Medulla oblongata (tissue), 1 donor: ENCODE measurements at regions not wholly inside any gene's neighbourhood (a gene's known extent, or its start where the extent isn't known, plus 50 kb on each side); places are given as distances from the start of the nearest gene placed in this dataset.
A peak's percentile ranks its signal among the peaks of the same experiment; 100 is the strongest.
"Not testable (repeated sequence)": the region's sequence is repeated elsewhere in the genome, so short reads cannot be mapped to it uniquely, and the experiment has no call there.

Experiments used
- DNase-seq: peaks from one replicate; pipeline ENCODE4 v3.0.0-alpha.2; 2015; ENCODE audit errors: extremely low spot score

- DNase-seq = no peak
These were observed 496.9 kb upstream of the STXBP6 start for GRCh38 chr14:25546826-25547225.

GRCh38 chr14:25537846-25538455, 488.0 kb upstream of the STXBP6 start:
- peak; percentile 75 for DNase-seq

- DNase-seq = no peak
These were observed 476.3 kb upstream of the STXBP6 start for GRCh38 chr14:25526290-25526689.

GRCh38 chr14:25522926-25523325, 473.0 kb upstream of the STXBP6 start:
- no peak for DNase-seq

GRCh38 chr14:25522116-25522515, 472.2 kb upstream of the STXBP6 start:
- no peak for DNase-seq

- DNase-seq = no peak
These were observed 471.7 kb upstream of the STXBP6 start for GRCh38 chr14:25521616-25522015.

GRCh38 chr14:25520821-25521220, 470.9 kb upstream of the STXBP6 start:
- DNase-seq = no peak

- DNase-seq = no peak
These were observed 468.4 kb upstream of the STXBP6 start for GRCh38 chr14:25518364-25518763.

- DNase-seq = no peak
These were observed 466.9 kb upstream of the STXBP6 start for GRCh38 chr14:25516838-25517237.

- DNase-seq = no peak
These were observed 458.9 kb upstream of the STXBP6 start for GRCh38 chr14:25508845-25509244.

- no peak for DNase-seq
These were observed 451.8 kb upstream of the STXBP6 start for GRCh38 chr14:25501749-25502148.

GRCh38 chr14:25488961-25489360, 439.0 kb upstream of the STXBP6 start:
- DNase-seq = no peak

- no peak for DNase-seq
These were observed 435.4 kb upstream of the STXBP6 start for GRCh38 chr14:25485381-25485780.

- no peak for DNase-seq
These were observed 435.0 kb upstream of the STXBP6 start for GRCh38 chr14:25484906-25485305.

- DNase-seq = no peak
These were observed 434.3 kb upstream of the STXBP6 start for GRCh38 chr14:25484235-25484634.

- no peak for DNase-seq
These were observed 427.6 kb upstream of the STXBP6 start for GRCh38 chr14:25477316-25478098.

- no peak for DNase-seq
These were observed 422.8 kb upstream of the STXBP6 start for GRCh38 chr14:25472700-25473099.

- DNase-seq = no peak
These were observed 414.8 kb upstream of the STXBP6 start for GRCh38 chr14:25464772-25465171.

- no peak for DNase-seq
These were observed 414.1 kb upstream of the STXBP6 start for GRCh38 chr14:25464078-25464477.

- no peak for DNase-seq
These were observed 413.5 kb upstream of the STXBP6 start for GRCh38 chr14:25463480-25463879.

GRCh38 chr14:25461780-25462179, 411.8 kb upstream of the STXBP6 start:
- DNase-seq = no peak

- DNase-seq = no peak
These were observed 394.4 kb upstream of the STXBP6 start for GRCh38 chr14:25444381-25444780.

- DNase-seq = not testable (repeated sequence)
These were observed 390.4 kb upstream of the STXBP6 start for GRCh38 chr14:25440382-25440781.

GRCh38 chr14:25436906-25437305, 387.0 kb upstream of the STXBP6 start:
- DNase-seq = no peak
